Esophagus squamous epithelium (tissue), 4 donors: ENCODE measurements at regions not wholly inside any gene's neighbourhood (a gene's known extent, or its start where the extent isn't known, plus 50 kb on each side); places are given as distances from the start of the nearest gene placed in this dataset.

ENCODE experiments used
- POLR2A ChIP-seq, 4 donors: fragments of 450-650 bp; IDR thresholded peaks; one replicate each; pipeline ENCODE4 v1.6.1; 2017; ENCODE audit warnings: antibody characterized with exemption in 4 of 4, mild to moderate bottlenecking in 4 of 4, moderate library complexity in 3 of 4
- TF ChIP-seq, protein P1 (sequence below), 6 experiments: fragments of 450-650 bp in 4 of 6; fragments of 200-600 bp in 2 of 6; sonication (generic) in 2 of 6; IDR thresholded peaks; one replicate each; pipeline ENCODE4 v1.5.1; 2016 to 2019; ENCODE audit warnings: antibody characterized with exemption in 6 of 6, mild to moderate bottlenecking in 4 of 6, moderate library complexity in 4 of 6

DNA sequence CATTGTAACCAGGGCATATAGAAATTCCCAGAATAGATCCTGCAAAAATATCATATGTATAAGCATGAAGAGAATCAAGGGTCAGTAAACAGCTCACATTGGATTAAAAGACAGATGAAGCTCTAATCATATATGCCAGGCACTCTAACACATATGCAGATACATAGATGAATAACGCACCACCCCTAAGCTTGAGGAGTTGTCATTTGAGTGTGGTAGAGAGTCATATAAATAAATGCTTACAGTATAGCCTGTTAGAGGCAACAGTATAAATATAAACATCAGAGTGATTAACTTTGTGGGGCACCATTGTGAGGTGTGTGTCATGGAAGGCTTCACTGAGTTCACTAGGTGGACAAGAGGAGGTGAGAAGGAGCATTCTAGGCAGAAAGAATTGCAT is 346.7 kb upstream of the PRICKLE1 start:
- TF ChIP-seq, protein P1, sequence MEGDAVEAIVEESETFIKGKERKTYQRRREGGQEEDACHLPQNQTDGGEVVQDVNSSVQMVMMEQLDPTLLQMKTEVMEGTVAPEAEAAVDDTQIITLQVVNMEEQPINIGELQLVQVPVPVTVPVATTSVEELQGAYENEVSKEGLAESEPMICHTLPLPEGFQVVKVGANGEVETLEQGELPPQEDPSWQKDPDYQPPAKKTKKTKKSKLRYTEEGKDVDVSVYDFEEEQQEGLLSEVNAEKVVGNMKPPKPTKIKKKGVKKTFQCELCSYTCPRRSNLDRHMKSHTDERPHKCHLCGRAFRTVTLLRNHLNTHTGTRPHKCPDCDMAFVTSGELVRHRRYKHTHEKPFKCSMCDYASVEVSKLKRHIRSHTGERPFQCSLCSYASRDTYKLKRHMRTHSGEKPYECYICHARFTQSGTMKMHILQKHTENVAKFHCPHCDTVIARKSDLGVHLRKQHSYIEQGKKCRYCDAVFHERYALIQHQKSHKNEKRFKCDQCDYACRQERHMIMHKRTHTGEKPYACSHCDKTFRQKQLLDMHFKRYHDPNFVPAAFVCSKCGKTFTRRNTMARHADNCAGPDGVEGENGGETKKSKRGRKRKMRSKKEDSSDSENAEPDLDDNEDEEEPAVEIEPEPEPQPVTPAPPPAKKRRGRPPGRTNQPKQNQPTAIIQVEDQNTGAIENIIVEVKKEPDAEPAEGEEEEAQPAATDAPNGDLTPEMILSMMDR (IDR thresholded peaks at IDR 0.05) = no peak
- TF ChIP-seq POLR2A (IDR thresholded peaks at IDR 0.05) = no peak
